ENCODE measurements at regions not wholly inside any gene's neighbourhood (a gene's known extent, or its start where the extent isn't known, plus 50 kb on each side); places are given as distances from the start of the nearest gene placed in this dataset.

DNA sequence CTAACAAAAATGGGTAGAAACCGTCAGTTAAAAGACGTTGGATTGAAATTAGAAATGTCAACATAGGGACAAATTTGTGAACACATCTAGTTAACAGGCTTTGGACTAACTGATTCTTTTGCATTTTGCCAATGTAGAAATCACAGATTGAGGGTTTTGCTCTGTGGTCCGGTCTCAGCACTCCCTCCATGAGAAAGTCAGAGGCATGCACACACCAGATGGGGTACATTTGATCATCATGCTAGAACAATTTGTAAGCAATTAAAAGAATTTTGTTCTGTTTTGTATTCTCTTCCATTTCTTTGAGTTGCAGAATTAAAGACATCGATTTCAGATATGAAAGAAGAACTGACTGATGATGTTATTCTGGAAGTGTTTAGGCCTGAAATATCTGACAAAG, 179.1 kb upstream of the CCDC68 start:
- Histone ChIP-seq H3K9me2 (ENCODE audit: insufficient read depth) (no peaks in the 10 kb centered on the region), H3K79me2 (ENCODE audit: insufficient read depth, low read length) (no peaks in the 10 kb centered on the region)
- intact Hi-C loops (cut with micrococcal nuclease) = no loop called here

More for the DNA sequence above, 179.1 kb upstream of the CCDC68 start:
- no peaks in the 10 kb centered on the region for H3K4me1 ChIP-seq (ENCODE audit: control insufficient read depth in 1 of 2, insufficient read depth in 2 of 2, low read length in 2 of 2)
- no peaks in the 10 kb centered on the region for H4K20me1 ChIP-seq (ENCODE audit: insufficient read depth)
- no peaks in the 10 kb centered on the region for H3K36me3 ChIP-seq (ENCODE audit: control insufficient read depth in 1 of 2, insufficient read depth in 2 of 2, low read length in 2 of 2)
- no peak overlapping the region for H2AFZ ChIP-seq (ENCODE audit: low read depth, low read length, poor library complexity, severe bottlenecking)
- POLR2A ChIA-PET = no interaction called here
- H3K27ac ChIP-seq (ENCODE audit: low read depth, low read length) = no peak overlapping the region
- ATAC-seq (no peak), DNase-seq (ENCODE audit: low read depth, low spot score) (no peak)
- RAD21 ChIA-PET (ENCODE audit: low non-redundant PET in 1 of 2, low total read pairs in 2 of 2, uncharacterized antibody in 2 of 2, unreplicated experiment in 2 of 2) = no interaction called here
- TF ChIP-seq YY1 (IDR thresholded peaks at IDR 0.05; ENCODE audit: extremely low read depth, insufficient replicate concordance, low read depth, low read length) = no peak
- TF ChIP-seq JUND (IDR thresholded peaks at IDR 0.05) = no peak
- TF ChIP-seq, protein P1, sequence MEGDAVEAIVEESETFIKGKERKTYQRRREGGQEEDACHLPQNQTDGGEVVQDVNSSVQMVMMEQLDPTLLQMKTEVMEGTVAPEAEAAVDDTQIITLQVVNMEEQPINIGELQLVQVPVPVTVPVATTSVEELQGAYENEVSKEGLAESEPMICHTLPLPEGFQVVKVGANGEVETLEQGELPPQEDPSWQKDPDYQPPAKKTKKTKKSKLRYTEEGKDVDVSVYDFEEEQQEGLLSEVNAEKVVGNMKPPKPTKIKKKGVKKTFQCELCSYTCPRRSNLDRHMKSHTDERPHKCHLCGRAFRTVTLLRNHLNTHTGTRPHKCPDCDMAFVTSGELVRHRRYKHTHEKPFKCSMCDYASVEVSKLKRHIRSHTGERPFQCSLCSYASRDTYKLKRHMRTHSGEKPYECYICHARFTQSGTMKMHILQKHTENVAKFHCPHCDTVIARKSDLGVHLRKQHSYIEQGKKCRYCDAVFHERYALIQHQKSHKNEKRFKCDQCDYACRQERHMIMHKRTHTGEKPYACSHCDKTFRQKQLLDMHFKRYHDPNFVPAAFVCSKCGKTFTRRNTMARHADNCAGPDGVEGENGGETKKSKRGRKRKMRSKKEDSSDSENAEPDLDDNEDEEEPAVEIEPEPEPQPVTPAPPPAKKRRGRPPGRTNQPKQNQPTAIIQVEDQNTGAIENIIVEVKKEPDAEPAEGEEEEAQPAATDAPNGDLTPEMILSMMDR (IDR thresholded peaks at IDR 0.05 in 2 of 3, conservative IDR thresholded peaks at IDR 0.05 in 1 of 3; ENCODE audit: borderline replicate concordance in 1 of 3, insufficient read depth in 1 of 3, low read depth in 2 of 3, low read length in 2 of 3) = no peak
- no peak for TF ChIP-seq CEBPB (IDR thresholded peaks at IDR 0.05; ENCODE audit: low read depth)
- TF ChIP-seq FOSL1 (IDR thresholded peaks at IDR 0.05; ENCODE audit: low read depth) = no peak
- no peak for TF ChIP-seq TCF7L2 (IDR thresholded peaks at IDR 0.05; ENCODE audit: borderline replicate concordance, extremely low read depth, insufficient read depth, insufficient read length)
- TF ChIP-seq ELF1 (IDR thresholded peaks at IDR 0.05; ENCODE audit: borderline replicate concordance, low read depth) = no peak
- TF ChIP-seq CBX3 (IDR thresholded peaks at IDR 0.05; ENCODE audit: low read depth) = no peak
- no peak for TF ChIP-seq SP1 (IDR thresholded peaks at IDR 0.05; ENCODE audit: low read depth)
- no peak for TF ChIP-seq POLR2A (IDR thresholded peaks at IDR 0.05; ENCODE audit: borderline replicate concordance, extremely low read depth, insufficient read depth, insufficient read length)
- TF ChIP-seq EZH2 (IDR thresholded peaks at IDR 0.05) = no peak
- no peak for TF ChIP-seq EZH2phosphoT487 (IDR thresholded peaks at IDR 0.05; ENCODE audit: borderline replicate concordance)
- no peak for TF ChIP-seq REST (IDR thresholded peaks at IDR 0.05; ENCODE audit: low read depth)
- TF ChIP-seq ZFX (IDR thresholded peaks at IDR 0.05) = no peak
- no peak for TF ChIP-seq RAD21 (IDR thresholded peaks at IDR 0.05; ENCODE audit: low read depth)
- TF ChIP-seq, protein P2, sequence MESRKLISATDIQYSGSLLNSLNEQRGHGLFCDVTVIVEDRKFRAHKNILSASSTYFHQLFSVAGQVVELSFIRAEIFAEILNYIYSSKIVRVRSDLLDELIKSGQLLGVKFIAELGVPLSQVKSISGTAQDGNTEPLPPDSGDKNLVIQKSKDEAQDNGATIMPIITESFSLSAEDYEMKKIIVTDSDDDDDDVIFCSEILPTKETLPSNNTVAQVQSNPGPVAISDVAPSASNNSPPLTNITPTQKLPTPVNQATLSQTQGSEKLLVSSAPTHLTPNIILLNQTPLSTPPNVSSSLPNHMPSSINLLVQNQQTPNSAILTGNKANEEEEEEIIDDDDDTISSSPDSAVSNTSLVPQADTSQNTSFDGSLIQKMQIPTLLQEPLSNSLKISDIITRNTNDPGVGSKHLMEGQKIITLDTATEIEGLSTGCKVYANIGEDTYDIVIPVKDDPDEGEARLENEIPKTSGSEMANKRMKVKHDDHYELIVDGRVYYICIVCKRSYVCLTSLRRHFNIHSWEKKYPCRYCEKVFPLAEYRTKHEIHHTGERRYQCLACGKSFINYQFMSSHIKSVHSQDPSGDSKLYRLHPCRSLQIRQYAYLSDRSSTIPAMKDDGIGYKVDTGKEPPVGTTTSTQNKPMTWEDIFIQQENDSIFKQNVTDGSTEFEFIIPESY (IDR thresholded peaks at IDR 0.05; ENCODE audit: extremely low read depth, insufficient replicate concordance, low read length) = no peak
- TF ChIP-seq SIN3A (IDR thresholded peaks at IDR 0.05; ENCODE audit: low read depth) = no peak
- TF ChIP-seq ZNF274 (IDR thresholded peaks at IDR 0.05; ENCODE audit: low read depth, low read length) = no peak
- TF ChIP-seq ATF3 (IDR thresholded peaks at IDR 0.05) = no peak
- no peak overlapping the region for H3K4me2 ChIP-seq (ENCODE audit: low read length)
- H3K9ac ChIP-seq (ENCODE audit: low read length) = no peak overlapping the region
- CTCF ChIA-PET = no interaction called here
- peaks cover 58% of the 10 kb centered on the region for H3K27me3 ChIP-seq (ENCODE audit: insufficient read depth, low read length)
- no peak overlapping the region for H3K4me3 ChIP-seq (replicated peaks in 1 of 2; ENCODE audit: low read depth in 1 of 2, low read length in 2 of 2)
- no peaks in the 10 kb centered on the region for H3K9me3 ChIP-seq (ENCODE audit: control insufficient read depth in 1 of 2, insufficient read depth in 1 of 2, low read depth in 1 of 2, low read length in 2 of 2)
- BruUV-seq (replicated peaks) = no TSS peak

Measured in HCT116 (cell line).